Cardiac fibroblast (primary cell): ENCODE measurements at regions not wholly inside any gene's neighbourhood (a gene's known extent, or its start where the extent isn't known, plus 50 kb on each side); places are given as distances from the start of the nearest gene placed in this dataset.

Experiments used
- DNase-seq, 2 donors: peaks; one replicate each; pipeline versions ENCODE4 v3.0.0 to v3.0.0-alpha.2; 2010; ENCODE audit warnings: low read depth in 2 of 2
- H3K4me3 ChIP-seq, 2 donors: replicated peaks in 1 of 2; 1 replicate in 1 of 2; 2 replicates in 1 of 2; pipeline ENCODE4 v1.5.1; 2011; ENCODE audit warnings: low read depth in 2 of 2, low read length in 2 of 2, mild to moderate bottlenecking in 2 of 2, moderate library complexity in 1 of 2
- CTCF ChIP-seq: IDR thresholded peaks from one replicate; pipeline ENCODE4 v1.5.1; 2011; ENCODE audit warnings: low read depth, mild to moderate bottlenecking, low read length, inconsistent platforms

- TF ChIP-seq CTCF: no peak
- H3K4me3 ChIP-seq: no peak overlapping the region
These were observed 80.7 kb downstream of the LRATD1 start for GRCh38 chr2:14713248-14713647.

DNA sequence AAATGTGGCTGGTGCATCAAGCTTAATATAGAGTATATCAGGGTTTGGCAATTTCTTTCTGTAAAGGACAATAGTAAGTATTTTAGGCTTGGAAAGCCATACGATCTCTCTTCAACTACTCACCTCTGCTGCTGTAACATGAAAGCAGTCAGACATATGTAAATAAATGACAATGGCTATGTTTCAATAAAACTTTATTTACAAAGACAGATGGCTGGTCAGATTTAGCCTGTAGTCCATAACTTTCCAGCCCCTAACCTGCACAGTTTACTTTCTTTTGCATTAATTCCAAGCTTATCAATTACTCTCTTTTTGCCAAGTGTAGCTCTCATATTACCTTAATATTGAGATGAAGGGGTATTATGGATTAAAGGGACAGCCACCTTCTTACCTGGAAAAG is 83.1 kb downstream of the LRATD1 start:
- TF ChIP-seq CTCF: no peak
- no peak for DNase-seq
- no peak overlapping the region for H3K4me3 ChIP-seq

More at GRCh38 chr2:14713248-14713647, 80.7 kb downstream of the LRATD1 start:
- DNase-seq: no peak

DNA sequence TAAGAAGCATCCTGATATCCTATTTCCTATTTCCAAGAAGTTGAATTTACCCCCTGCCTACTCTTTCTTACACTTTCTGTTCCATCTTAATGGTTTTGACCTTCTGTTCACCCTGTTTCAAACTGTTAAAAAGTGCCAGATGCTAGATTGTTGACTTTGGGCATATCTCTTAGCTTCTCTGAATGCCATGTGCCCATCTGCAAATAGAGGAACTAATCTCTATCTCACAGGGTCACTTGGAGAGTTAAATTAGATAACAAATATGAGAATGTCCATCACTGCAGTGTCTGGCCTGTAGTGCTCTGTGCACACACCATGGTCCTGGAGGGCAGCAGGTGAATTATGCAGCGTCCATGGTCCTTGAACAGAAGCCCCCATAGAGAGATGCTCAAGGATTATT is 83.8 kb downstream of the LRATD1 start:
- H3K4me3 ChIP-seq: no peak overlapping the region
- DNase-seq: no peak
- no peak for TF ChIP-seq CTCF

DNA sequence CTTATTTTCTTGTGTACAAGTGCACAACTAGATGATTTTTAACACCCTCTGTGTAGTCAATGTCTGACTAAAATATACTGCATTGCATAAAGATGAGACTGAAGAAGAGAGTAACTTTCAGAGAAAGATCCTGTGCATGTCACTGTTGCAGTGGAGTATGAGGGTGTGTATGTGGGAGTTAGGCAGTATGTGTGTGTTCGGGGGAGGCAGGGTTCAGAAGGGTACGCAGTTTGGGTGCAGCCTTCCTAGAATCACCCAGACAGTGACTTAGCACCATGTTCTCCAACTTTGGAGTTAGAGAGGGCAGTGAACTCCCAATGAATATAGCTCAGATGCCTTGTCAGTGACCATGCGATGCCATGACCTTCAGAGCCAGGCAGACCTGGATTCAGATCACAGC is 84.6 kb downstream of the LRATD1 start:
- no peak for TF ChIP-seq CTCF
- DNase-seq: no peak
- no peak overlapping the region for H3K4me3 ChIP-seq

DNA sequence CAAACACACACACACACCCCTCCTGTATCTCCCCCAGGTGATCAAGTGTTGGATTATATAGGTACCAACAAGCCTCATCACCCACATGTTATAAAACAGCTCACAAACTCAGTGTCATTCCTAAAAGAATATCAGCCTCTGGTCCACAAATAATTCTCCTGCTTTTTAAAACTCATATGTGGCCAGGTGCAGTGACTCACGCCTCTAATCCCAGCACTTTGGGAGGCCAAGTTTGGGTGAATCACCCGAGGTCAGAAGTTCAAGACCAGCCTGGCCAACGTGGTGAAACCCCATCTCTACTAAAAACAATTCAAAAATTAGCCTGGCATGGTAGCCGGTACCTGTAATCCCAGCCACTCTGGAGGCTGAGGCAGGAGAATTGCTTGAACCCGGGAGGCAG is 87.8 kb downstream of the LRATD1 start:
- DNase-seq: peak in 1 of 2 donors; percentile 1
- TF ChIP-seq CTCF: no peak
- H3K4me3 ChIP-seq: no peak overlapping the region

DNA sequence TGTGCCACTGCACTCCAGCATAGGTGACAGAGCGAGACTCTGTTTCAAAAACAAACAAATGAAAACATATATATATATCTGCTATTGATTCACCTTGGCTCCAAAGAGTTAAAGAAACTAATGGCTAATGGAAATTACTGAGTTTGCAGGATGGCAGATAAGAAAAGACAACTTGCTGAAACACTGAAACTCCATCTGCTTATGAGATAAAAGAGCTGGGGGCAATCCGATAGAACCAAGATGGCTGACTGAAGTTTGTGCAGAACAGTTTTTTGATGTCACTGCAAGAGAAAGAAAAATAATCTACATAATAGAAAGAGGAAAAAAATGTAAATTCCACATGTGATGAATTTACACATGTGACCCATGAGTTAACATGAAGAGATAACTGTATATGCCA is 88.2 kb downstream of the LRATD1 start:
- no peak for DNase-seq
- TF ChIP-seq CTCF: no peak
- H3K4me3 ChIP-seq: no peak overlapping the region

- TF ChIP-seq CTCF: no peak
- DNase-seq: no peak
- no peak overlapping the region for H3K4me3 ChIP-seq
These were observed 90.5 kb downstream of the LRATD1 start for GRCh38 chr2:14722904-14723570.
